Activated naive CD4-positive, alpha-beta T cell treated with anti-CD3 and anti-CD28 coated beads for 36 hours (primary cell): ENCODE measurements at regions not wholly inside any gene's neighbourhood (a gene's known extent, or its start where the extent isn't known, plus 50 kb on each side); places are given as distances from the start of the nearest gene placed in this dataset.

Source experiments
- CTCF ChIA-PET: fragments of 350-600 bp; sonication (Branson Sonifier 250); formaldehyde crosslinking; loops from one replicate; lab custom pipeline; 2021; ENCODE audit warnings: antibody characterized with exemption; lab: Charles Lee
- DNase-seq: peaks from one replicate; pipeline ENCODE4 v3.0.0-alpha.2; 2020
- H3K27ac Mint-ChIP-seq: one replicate; pipeline ENCODE4 v1.8.0; 2021; ENCODE audit warnings: mild to moderate bottlenecking, mixed read lengths
- H3K27me3 Mint-ChIP-seq: one replicate; pipeline ENCODE4 v1.8.0; 2021; ENCODE audit warnings: low read depth, mixed read lengths
- H3K36me3 Mint-ChIP-seq: one replicate; pipeline ENCODE4 v1.8.0; 2021; ENCODE audit warnings: low read depth, mixed read lengths
- H3K4me1 Mint-ChIP-seq: one replicate; pipeline ENCODE4 v1.8.0; 2021; ENCODE audit warnings: low read depth, mixed read lengths
- H3K4me3 Mint-ChIP-seq: one replicate; pipeline ENCODE4 v1.8.0; 2021; ENCODE audit warnings: mild to moderate bottlenecking, moderate library complexity, mixed read lengths
- H3K9me3 Mint-ChIP-seq: one replicate; pipeline ENCODE4 v1.8.0; 2021; ENCODE audit warnings: mixed read lengths
- intact Hi-C: fragments of 100-400 bp; cut with micrococcal nuclease; formaldehyde crosslinking; loops from one replicate; pipeline ENCODE4 v1.15.1; 2023

- Mint-ChIP-seq H3K4me3 (no peak overlapping the region), H3K36me3 (no peaks in the 10 kb centered on the region), H3K27ac (no peak overlapping the region), H3K9me3 (no peaks in the 10 kb centered on the region), H3K4me1 (no peaks in the 10 kb centered on the region), H3K27me3 (peaks cover 4% of the 10 kb centered on the region)
- CTCF ChIA-PET = no interaction called here
- no peak for DNase-seq
- intact Hi-C loops = no loop called here
These were observed 459.3 kb downstream of the MATN1 start for GRCh38 chr1:30263888-30264671.

- intact Hi-C loops = no loop called here
- no peak for DNase-seq
- Mint-ChIP-seq H3K4me1 (no peaks in the 10 kb centered on the region), H3K36me3 (no peaks in the 10 kb centered on the region), H3K9me3 (no peaks in the 10 kb centered on the region), H3K27me3 (peaks cover 4% of the 10 kb centered on the region), H3K4me3 (no peak overlapping the region), H3K27ac (no peak overlapping the region)
- CTCF ChIA-PET = no interaction called here
These were observed 460.0 kb downstream of the MATN1 start for GRCh38 chr1:30263405-30263804.

- Mint-ChIP-seq H3K36me3 (no peaks in the 10 kb centered on the region), H3K27me3 (peaks cover 4% of the 10 kb centered on the region), H3K4me3 (no peak overlapping the region), H3K9me3 (no peaks in the 10 kb centered on the region), H3K4me1 (no peaks in the 10 kb centered on the region), H3K27ac (no peak overlapping the region)
- CTCF ChIA-PET = no interaction called here
- intact Hi-C loops = no loop called here
- DNase-seq = no peak
These were observed 461.2 kb downstream of the MATN1 start for GRCh38 chr1:30262158-30262557.

- Mint-ChIP-seq H3K4me1 (no peaks in the 10 kb centered on the region), H3K27me3 (peaks cover 7% of the 10 kb centered on the region), H3K36me3 (no peaks in the 10 kb centered on the region), H3K4me3 (no peak overlapping the region), H3K9me3 (no peaks in the 10 kb centered on the region), H3K27ac (no peak overlapping the region)
- DNase-seq = no peak
- CTCF ChIA-PET = no interaction called here
- intact Hi-C loops = no loop called here
These were observed 463.1 kb downstream of the MATN1 start for GRCh38 chr1:30260318-30260717.

- Mint-ChIP-seq H3K9me3 (no peaks in the 10 kb centered on the region), H3K4me1 (no peaks in the 10 kb centered on the region), H3K36me3 (no peaks in the 10 kb centered on the region), H3K4me3 (no peak overlapping the region), H3K27ac (no peak overlapping the region), H3K27me3 (peaks cover 7% of the 10 kb centered on the region)
- CTCF ChIA-PET = no interaction called here
- no peak for DNase-seq
- intact Hi-C loops = no loop called here
These were observed 463.8 kb downstream of the MATN1 start for GRCh38 chr1:30259631-30260030.

- Mint-ChIP-seq H3K4me3 (no peak overlapping the region), H3K4me1 (no peaks in the 10 kb centered on the region), H3K9me3 (no peaks in the 10 kb centered on the region), H3K27me3 (peaks cover 10% of the 10 kb centered on the region), H3K27ac (no peak overlapping the region), H3K36me3 (no peaks in the 10 kb centered on the region)
- intact Hi-C loops = no loop called here
- CTCF ChIA-PET = no interaction called here
- no peak for DNase-seq
These were observed 464.5 kb downstream of the MATN1 start for GRCh38 chr1:30258876-30259275.

GRCh38 chr1:30258471-30258870 lies 464.9 kb downstream of the MATN1 start:
- CTCF ChIA-PET = no interaction called here

GRCh38 chr1:30257742-30258380 lies 465.5 kb downstream of the MATN1 start:
- Mint-ChIP-seq H3K4me1 (no peaks in the 10 kb centered on the region), H3K27me3 (peaks cover 12% of the 10 kb centered on the region), H3K9me3 (no peaks in the 10 kb centered on the region), H3K4me3 (no peak overlapping the region), H3K36me3 (no peaks in the 10 kb centered on the region), H3K27ac (no peak overlapping the region)
- DNase-seq = no peak
- intact Hi-C loops = no loop called here
- CTCF ChIA-PET = no interaction called here

More at GRCh38 chr1:30258471-30258870, 464.9 kb downstream of the MATN1 start:
- DNase-seq = no peak
- Mint-ChIP-seq H3K36me3 (no peaks in the 10 kb centered on the region), H3K27me3 (peaks cover 12% of the 10 kb centered on the region), H3K27ac (no peak overlapping the region), H3K9me3 (no peaks in the 10 kb centered on the region), H3K4me1 (no peaks in the 10 kb centered on the region), H3K4me3 (no peak overlapping the region)
- intact Hi-C loops = no loop called here

GRCh38 chr1:30257322-30257721 lies 466.1 kb downstream of the MATN1 start:
- Mint-ChIP-seq H3K27ac (no peak overlapping the region), H3K4me1 (no peaks in the 10 kb centered on the region), H3K36me3 (no peaks in the 10 kb centered on the region), H3K27me3 (peaks cover 12% of the 10 kb centered on the region), H3K4me3 (no peak overlapping the region), H3K9me3 (no peaks in the 10 kb centered on the region)
- CTCF ChIA-PET = no interaction called here
- DNase-seq = no peak
- intact Hi-C loops = no loop called here

GRCh38 chr1:30256911-30257310 lies 466.5 kb downstream of the MATN1 start:
- CTCF ChIA-PET = no interaction called here
- Mint-ChIP-seq H3K9me3 (no peaks in the 10 kb centered on the region), H3K4me3 (no peak overlapping the region), H3K4me1 (no peaks in the 10 kb centered on the region), H3K27me3 (peaks cover 12% of the 10 kb centered on the region), H3K27ac (no peak overlapping the region), H3K36me3 (no peaks in the 10 kb centered on the region)
- intact Hi-C loops = no loop called here
- DNase-seq = no peak

GRCh38 chr1:30255111-30255724 lies 468.2 kb downstream of the MATN1 start:
- DNase-seq = no peak
- intact Hi-C loops = no loop called here
- Mint-ChIP-seq H3K27ac (no peak overlapping the region), H3K9me3 (no peaks in the 10 kb centered on the region), H3K27me3 (peaks cover 12% of the 10 kb centered on the region), H3K4me3 (no peak overlapping the region), H3K4me1 (no peaks in the 10 kb centered on the region), H3K36me3 (no peaks in the 10 kb centered on the region)
- CTCF ChIA-PET = no interaction called here

- intact Hi-C loops = no loop called here
- no peak for DNase-seq
- H3K4me3 Mint-ChIP-seq = no peak overlapping the region
- H3K27ac Mint-ChIP-seq = no peak overlapping the region
- peaks cover 8% of the 10 kb centered on the region for H3K27me3 Mint-ChIP-seq
- H3K4me1 Mint-ChIP-seq = no peaks in the 10 kb centered on the region
- H3K36me3 Mint-ChIP-seq = no peaks in the 10 kb centered on the region
- CTCF ChIA-PET = interaction anchor here (0.7 kb wide), 1 partner anchor 14 kb away, joined by 3 read pairs; no protein-coding TSS in a partner anchor
- H3K9me3 Mint-ChIP-seq = no peaks in the 10 kb centered on the region
These were observed 469.5 kb downstream of the MATN1 start for GRCh38 chr1:30253807-30254440.
